HG03280 (cell line): ENCODE measurements at regions not wholly inside any gene's neighbourhood (a gene's known extent, or its start where the extent isn't known, plus 50 kb on each side); places are given as distances from the start of the nearest gene placed in this dataset.
A peak's percentile ranks its signal among the peaks of the same experiment; 100 is the strongest.

ENCODE experiments used
- ATAC-seq: cut with Tn5 transposase; IDR thresholded peaks from one replicate; pipeline ENCODE4 v1.9.1; 2021; ENCODE audit warnings: mild to moderate bottlenecking, moderate library complexity; ENCODE audit not compliant: unreplicated experiment

GRCh38 chr1:4010814-4011605 lies 110.9 kb upstream of the C1orf174 start:
- no peak for ATAC-seq

GRCh38 chr1:4016351-4017130 lies 116.5 kb upstream of the C1orf174 start:
- no peak for ATAC-seq

GRCh38 chr1:4017636-4018365 lies 117.7 kb upstream of the C1orf174 start:
- ATAC-seq = no peak

GRCh38 chr1:4018466-4019146 lies 118.5 kb upstream of the C1orf174 start:
- no peak for ATAC-seq

- ATAC-seq = no peak
Measured at GRCh38 chr1:4019147-4019521, 119.1 kb upstream of the C1orf174 start.

GRCh38 chr1:4019606-4020331 lies 119.7 kb upstream of the C1orf174 start:
- no peak for ATAC-seq

- no peak for ATAC-seq
Measured at GRCh38 chr1:4020449-4020848, 120.4 kb upstream of the C1orf174 start.

- ATAC-seq = no peak
Measured at GRCh38 chr1:4021136-4021973, 121.3 kb upstream of the C1orf174 start.

GRCh38 chr1:4021974-4022268 lies 121.8 kb upstream of the C1orf174 start:
- ATAC-seq = no peak

GRCh38 chr1:4022715-4023114 lies 122.6 kb upstream of the C1orf174 start:
- ATAC-seq = no peak

- ATAC-seq = no peak
Measured at GRCh38 chr1:4023678-4024077, 123.6 kb upstream of the C1orf174 start.

- ATAC-seq = no peak
Measured at GRCh38 chr1:4024811-4025210, 124.7 kb upstream of the C1orf174 start.

- ATAC-seq = no peak
Measured at GRCh38 chr1:4025752-4026151, 125.7 kb upstream of the C1orf174 start.

GRCh38 chr1:4027008-4027407 lies 126.9 kb upstream of the C1orf174 start:
- ATAC-seq = no peak

GRCh38 chr1:4027492-4028138 lies 127.5 kb upstream of the C1orf174 start:
- peak; percentile 82 for ATAC-seq

GRCh38 chr1:4028139-4028501 lies 128.0 kb upstream of the C1orf174 start:
- no peak for ATAC-seq

GRCh38 chr1:4029376-4029775 lies 129.3 kb upstream of the C1orf174 start:
- ATAC-seq = no peak

GRCh38 chr1:4032571-4032970 lies 132.5 kb upstream of the C1orf174 start:
- ATAC-seq = no peak

- ATAC-seq = no peak
Measured at GRCh38 chr1:4033129-4033676, 133.1 kb upstream of the C1orf174 start.
